KMS-11 (cell line): ENCODE measurements at regions not wholly inside any gene's neighbourhood (a gene's known extent, or its start where the extent isn't known, plus 50 kb on each side); places are given as distances from the start of the nearest gene placed in this dataset.
A peak's percentile ranks its signal among the peaks of the same experiment; 100 is the strongest.

Source experiments
- H2AFZ ChIP-seq: fragments of 200-600 bp; sonication (generic); 2 replicates; pipeline ENCODE4 v1.6.1; 2016; ENCODE audit warnings: antibody characterized with exemption, mixed run types, low read depth
- H3K27ac ChIP-seq: fragments of 200-600 bp; sonication (generic); 2 replicates; pipeline ENCODE4 v1.6.1; 2016; ENCODE audit warnings: mild to moderate bottlenecking, mixed run types
- H3K27me3 ChIP-seq: fragments of 200-600 bp; sonication (generic); 2 replicates; pipeline ENCODE4 v1.6.1; 2017; ENCODE audit warnings: mild to moderate bottlenecking, low read depth, mixed run types, moderate library complexity; ENCODE audit not compliant: insufficient read depth
- H3K36me3 ChIP-seq: fragments of 200-600 bp; sonication (generic); 2 replicates; pipeline ENCODE4 v1.6.1; 2017; ENCODE audit warnings: mild to moderate bottlenecking, mixed run types; ENCODE audit not compliant: insufficient read depth
- H3K4me1 ChIP-seq: fragments of 200-600 bp; sonication (generic); 2 replicates; pipeline ENCODE4 v1.6.1; 2016; ENCODE audit warnings: mild to moderate bottlenecking, low read depth, mixed run types; ENCODE audit not compliant: poor library complexity, severe bottlenecking
- H3K4me2 ChIP-seq: fragments of 200-600 bp; sonication (generic); 2 replicates; pipeline ENCODE4 v1.7.0; 2016; ENCODE audit warnings: mild to moderate bottlenecking, mixed run types
- H3K4me3 ChIP-seq: fragments of 200-600 bp; sonication (generic); IDR thresholded peaks from 2 replicates; pipeline ENCODE4 v1.6.1; 2017; ENCODE audit warnings: low read depth, low read length, mixed read lengths; ENCODE audit not compliant: insufficient read depth
- H3K79me2 ChIP-seq: fragments of 200-600 bp; sonication (generic); 2 replicates; pipeline ENCODE4 v1.6.1; 2016; ENCODE audit warnings: low read depth, mixed run types; ENCODE audit not compliant: insufficient read depth
- H3K9ac ChIP-seq: fragments of 200-600 bp; sonication (generic); 2 replicates; pipeline ENCODE4 v1.6.1; 2016; ENCODE audit warnings: mild to moderate bottlenecking, mixed run types
- H4K20me1 ChIP-seq: fragments of 200-600 bp; sonication (generic); 2 replicates; pipeline ENCODE4 v1.6.1; 2016; ENCODE audit warnings: mild to moderate bottlenecking, mixed run types; ENCODE audit not compliant: insufficient read depth
- CTCF ChIP-seq: fragments of 200-600 bp; sonication (generic); conservative IDR thresholded peaks from 2 replicates; pipeline ENCODE4 v1.6.1; 2017; ENCODE audit warnings: low read depth, mild to moderate bottlenecking, antibody characterized with exemption, low read length, moderate library complexity, mixed read lengths

DNA sequence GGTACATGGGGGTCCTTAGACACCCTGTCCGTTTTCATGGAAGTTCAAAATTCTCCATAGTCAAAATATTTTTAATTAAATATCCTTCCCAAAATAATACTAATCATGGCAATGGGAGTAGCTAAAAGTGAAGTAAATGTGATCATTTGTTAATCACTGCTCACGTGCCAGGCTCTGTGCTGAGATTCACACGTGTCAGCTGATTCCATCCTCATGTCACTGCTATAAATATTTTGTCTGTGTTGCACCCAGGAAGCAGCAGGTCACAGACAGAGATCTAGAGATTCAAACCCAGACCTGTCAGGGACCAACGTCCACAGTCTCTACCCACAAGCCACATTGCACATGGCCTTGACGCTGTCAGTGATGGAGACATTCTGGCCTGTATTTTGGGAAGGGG is 74.3 kb downstream of the KLHDC7A start:
- no peaks in the 10 kb centered on the region for H4K20me1 ChIP-seq
- no peak overlapping the region for H2AFZ ChIP-seq
- H3K4me1 ChIP-seq = no peaks in the 10 kb centered on the region
- no peak overlapping the region for H3K4me3 ChIP-seq
- no peak overlapping the region for H3K27ac ChIP-seq
- peaks cover 20% of the 10 kb centered on the region; the same call in 1 of the 2 replicates for H3K27me3 ChIP-seq
- H3K9ac ChIP-seq = no peak overlapping the region
- no peaks in the 10 kb centered on the region for H3K79me2 ChIP-seq
- no peak for TF ChIP-seq CTCF
- no peak overlapping the region for H3K4me2 ChIP-seq
- no peaks in the 10 kb centered on the region for H3K36me3 ChIP-seq

DNA sequence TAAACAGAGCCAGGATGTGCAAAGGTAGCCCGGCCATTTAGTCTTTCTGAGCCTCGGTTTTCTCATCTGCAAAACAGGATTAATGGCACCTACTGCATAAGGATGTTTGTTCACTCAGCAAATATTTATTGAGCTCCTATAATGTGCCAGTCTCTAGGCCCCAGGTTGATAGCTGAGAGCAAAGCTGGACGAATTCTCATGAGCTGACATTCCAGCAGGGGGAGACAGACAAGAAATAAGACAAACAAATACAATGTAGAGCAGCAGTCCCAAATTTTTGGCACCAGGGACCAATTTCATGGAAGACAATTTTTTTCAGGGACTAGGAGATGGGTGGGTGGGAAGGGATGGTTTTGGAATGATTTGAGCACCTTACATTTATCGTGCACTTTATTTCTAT is 74.3 kb upstream of the PAX7 start:
- no peaks in the 10 kb centered on the region for H3K4me1 ChIP-seq
- peaks cover 24% of the 10 kb centered on the region for H3K27me3 ChIP-seq
- 0 out of 2 replicates have a peak, but pooled peaks have one; percentile 15 for TF ChIP-seq CTCF
- H3K9ac ChIP-seq = no peak overlapping the region
- H3K4me3 ChIP-seq = no peak overlapping the region
- no peak overlapping the region for H3K27ac ChIP-seq
- H4K20me1 ChIP-seq = no peaks in the 10 kb centered on the region
- no peaks in the 10 kb centered on the region for H3K36me3 ChIP-seq
- H3K4me2 ChIP-seq = no peak overlapping the region
- H2AFZ ChIP-seq = no peak overlapping the region
- no peaks in the 10 kb centered on the region for H3K79me2 ChIP-seq

DNA sequence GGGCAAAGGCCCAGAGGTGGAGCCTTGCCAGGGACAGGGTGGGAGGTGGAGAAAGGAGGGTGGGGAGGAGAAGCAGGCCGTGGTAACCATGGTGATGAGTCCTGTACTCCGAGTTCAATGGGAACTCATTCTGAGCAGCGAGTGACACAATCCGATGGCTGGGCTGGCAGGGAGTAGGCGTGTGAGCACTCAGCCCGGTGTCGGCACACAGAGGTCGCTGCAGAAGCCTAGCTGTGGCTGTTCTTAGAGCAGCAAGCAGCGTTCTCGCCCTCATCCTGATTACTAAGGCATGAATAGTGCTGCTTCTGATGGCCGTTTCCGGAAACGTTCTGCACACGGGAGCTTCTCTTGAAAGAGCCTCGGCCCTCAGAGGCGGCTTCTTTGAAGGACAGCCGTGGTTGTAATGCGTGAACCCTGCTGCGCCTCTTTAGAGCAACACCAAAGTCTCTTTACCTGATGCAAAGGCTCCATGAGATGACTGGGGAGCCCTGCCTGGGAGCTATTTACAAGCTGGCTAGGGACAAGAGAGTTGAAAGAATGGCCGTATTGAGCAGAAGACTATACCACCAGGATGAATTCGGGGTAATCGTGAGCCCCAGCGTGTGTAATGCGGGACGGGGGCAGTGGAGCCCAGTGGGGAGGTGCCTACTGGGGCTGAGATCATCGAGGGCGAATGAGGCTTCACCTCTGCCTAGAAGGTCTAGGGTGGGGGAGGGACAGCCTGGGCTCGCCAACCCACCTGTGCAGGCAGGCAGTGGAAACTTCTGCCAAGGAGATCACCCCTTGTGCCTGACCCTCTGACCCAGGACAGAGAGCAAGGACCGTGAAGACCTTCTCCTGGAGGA is 72.8 kb upstream of the PAX7 start:
- H3K36me3 ChIP-seq = no peaks in the 10 kb centered on the region

GRCh38 chr1:18560692-18561091 is 70.0 kb upstream of the PAX7 start:
- H3K79me2 ChIP-seq = no peaks in the 10 kb centered on the region
- no peak overlapping the region for H3K4me3 ChIP-seq
- H3K9ac ChIP-seq = no peak overlapping the region
- no peaks in the 10 kb centered on the region for H3K36me3 ChIP-seq
- no peak overlapping the region for H3K27ac ChIP-seq
- H4K20me1 ChIP-seq = no peaks in the 10 kb centered on the region
- H3K4me2 ChIP-seq = no peak overlapping the region
- peaks cover 23% of the 10 kb centered on the region for H3K27me3 ChIP-seq
- no peak overlapping the region for H2AFZ ChIP-seq
- TF ChIP-seq CTCF = no peak
- no peaks in the 10 kb centered on the region for H3K4me1 ChIP-seq

More for the DNA sequence above, 72.8 kb upstream of the PAX7 start:
- Histone ChIP-seq H3K79me2 (no peaks in the 10 kb centered on the region), H2AFZ (no peak overlapping the region), H3K9ac (no peak overlapping the region), H3K4me1 (no peaks in the 10 kb centered on the region), H3K4me2 (no peak overlapping the region), H4K20me1 (no peaks in the 10 kb centered on the region), H3K27ac (no peak overlapping the region), H3K27me3 (peaks cover 25% of the 10 kb centered on the region), H3K4me3 (no peak overlapping the region)
- no peak for TF ChIP-seq CTCF
